LNCaP clone FGC (cell line): ENCODE measurements at regions not wholly inside any gene's neighbourhood (a gene's known extent, or its start where the extent isn't known, plus 50 kb on each side); places are given as distances from the start of the nearest gene placed in this dataset.

ENCODE experiments used
- DNase-seq: peaks from one replicate; pipeline ENCODE4 v3.0.0-alpha.2; 2011; ENCODE audit warnings: low read depth
- H3K4me3 ChIP-seq: 2 replicates; pipeline ENCODE4 v1.5.1; 2011; ENCODE audit warnings: mild to moderate bottlenecking, low read depth, low read length, control low read depth
- TF ChIP-seq, protein P1 (sequence below): IDR thresholded peaks from 2 replicates; pipeline ENCODE4 v1.5.1; 2012; ENCODE audit warnings: mild to moderate bottlenecking; ENCODE audit not compliant: control insufficient read depth, insufficient read depth; ENCODE audit errors: extremely low read depth

GRCh38 chr2:136327162-136327852, 209.4 kb upstream of the CXCR4 start:
- DNase-seq = no peak
- no peak overlapping the region for H3K4me3 ChIP-seq
- TF ChIP-seq, protein P1, sequence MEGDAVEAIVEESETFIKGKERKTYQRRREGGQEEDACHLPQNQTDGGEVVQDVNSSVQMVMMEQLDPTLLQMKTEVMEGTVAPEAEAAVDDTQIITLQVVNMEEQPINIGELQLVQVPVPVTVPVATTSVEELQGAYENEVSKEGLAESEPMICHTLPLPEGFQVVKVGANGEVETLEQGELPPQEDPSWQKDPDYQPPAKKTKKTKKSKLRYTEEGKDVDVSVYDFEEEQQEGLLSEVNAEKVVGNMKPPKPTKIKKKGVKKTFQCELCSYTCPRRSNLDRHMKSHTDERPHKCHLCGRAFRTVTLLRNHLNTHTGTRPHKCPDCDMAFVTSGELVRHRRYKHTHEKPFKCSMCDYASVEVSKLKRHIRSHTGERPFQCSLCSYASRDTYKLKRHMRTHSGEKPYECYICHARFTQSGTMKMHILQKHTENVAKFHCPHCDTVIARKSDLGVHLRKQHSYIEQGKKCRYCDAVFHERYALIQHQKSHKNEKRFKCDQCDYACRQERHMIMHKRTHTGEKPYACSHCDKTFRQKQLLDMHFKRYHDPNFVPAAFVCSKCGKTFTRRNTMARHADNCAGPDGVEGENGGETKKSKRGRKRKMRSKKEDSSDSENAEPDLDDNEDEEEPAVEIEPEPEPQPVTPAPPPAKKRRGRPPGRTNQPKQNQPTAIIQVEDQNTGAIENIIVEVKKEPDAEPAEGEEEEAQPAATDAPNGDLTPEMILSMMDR = no peak

DNA sequence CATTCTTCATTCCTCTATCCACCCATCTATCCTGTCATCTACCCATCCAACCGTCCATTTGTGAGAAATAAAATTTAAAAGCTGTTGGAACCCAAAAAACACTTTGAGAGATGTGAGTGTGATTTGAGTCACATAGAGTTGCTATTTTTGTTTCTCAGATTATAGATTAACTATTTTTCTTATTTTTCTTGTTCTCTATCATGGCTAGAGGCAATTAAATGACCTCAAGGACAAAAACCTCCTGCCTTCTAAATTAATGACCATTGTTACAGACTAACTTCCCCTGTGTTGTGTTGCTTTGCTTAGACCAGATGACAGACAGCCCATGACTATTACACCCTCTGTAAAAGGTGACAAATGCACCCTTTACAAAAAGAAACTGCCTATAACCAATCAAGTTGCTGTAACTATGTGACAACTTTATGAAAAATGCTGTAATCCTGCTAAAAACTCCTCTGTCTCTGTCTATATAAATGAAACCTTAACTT, 207.9 kb upstream of the CXCR4 start:
- TF ChIP-seq, protein P1 = no peak
- H3K4me3 ChIP-seq = no peak overlapping the region
- DNase-seq = no peak

DNA sequence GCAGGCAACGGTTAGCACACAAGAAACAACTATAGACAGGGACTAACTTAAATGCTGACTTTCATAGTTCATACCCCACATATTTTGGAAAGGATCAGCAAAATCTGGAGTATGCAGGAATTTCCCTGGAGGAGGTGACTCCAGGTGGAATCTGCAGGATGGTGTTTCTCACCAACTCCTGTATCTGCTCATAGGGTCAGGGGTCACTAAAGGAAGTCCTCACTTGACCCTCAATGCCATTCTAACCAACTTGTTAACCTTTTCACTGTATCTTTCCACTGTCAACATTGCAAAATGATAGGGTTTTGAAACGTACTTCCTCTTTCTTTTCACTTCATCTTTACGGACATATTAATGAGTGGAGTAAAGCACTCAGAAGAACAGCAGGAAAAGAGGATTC, 207.0 kb upstream of the CXCR4 start:
- TF ChIP-seq, protein P1 = no peak
- DNase-seq = no peak

GRCh38 chr2:136323935-136324334, 206.0 kb upstream of the CXCR4 start:
- TF ChIP-seq, protein P1 = no peak
- H3K4me3 ChIP-seq = no peak overlapping the region
- no peak for DNase-seq

More for the DNA sequence above, 207.0 kb upstream of the CXCR4 start:
- H3K4me3 ChIP-seq = no peak overlapping the region

GRCh38 chr2:136323195-136323594, 205.2 kb upstream of the CXCR4 start:
- H3K4me3 ChIP-seq = no peak overlapping the region
- no peak for DNase-seq
- TF ChIP-seq, protein P1 = no peak

- no peak for DNase-seq
- no peak overlapping the region for H3K4me3 ChIP-seq
- TF ChIP-seq, protein P1 = no peak
Observed at GRCh38 chr2:136322428-136322827, 204.5 kb upstream of the CXCR4 start.

DNA sequence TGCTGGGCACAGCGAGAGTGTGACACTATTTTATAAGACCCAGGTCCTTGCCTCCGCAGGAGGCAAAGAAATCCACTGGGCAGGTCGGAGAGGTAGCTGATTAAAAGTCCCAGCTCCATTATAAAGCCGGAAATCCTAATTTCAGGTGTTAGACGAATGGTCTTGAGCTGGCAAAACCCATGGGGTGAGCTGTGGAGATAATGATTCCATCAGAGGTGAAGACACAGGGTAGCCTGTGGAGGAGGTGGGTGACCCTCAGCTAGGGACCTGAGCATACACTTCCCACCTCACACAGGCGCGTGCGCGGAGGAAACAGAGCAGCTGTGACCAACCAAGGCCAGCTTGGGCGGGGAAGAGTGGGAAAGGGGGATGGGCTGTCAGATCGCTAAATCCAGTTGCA, 201.7 kb upstream of the CXCR4 start:
- DNase-seq = no peak

More for the DNA sequence above, 201.7 kb upstream of the CXCR4 start:
- no peak overlapping the region for H3K4me3 ChIP-seq
- TF ChIP-seq, protein P1 = no peak
